AG04449 (cell line): ENCODE measurements at regions not wholly inside any gene's neighbourhood (a gene's known extent, or its start where the extent isn't known, plus 50 kb on each side); places are given as distances from the start of the nearest gene placed in this dataset.
"Not testable (repeated sequence)": the region's sequence is repeated elsewhere in the genome, so short reads cannot be mapped to it uniquely, and the experiment has no call there.

Source experiments
- CTCF ChIA-PET: fragments of 350-600 bp; formaldehyde crosslinking; extraction: SDS; loops from one replicate; lab custom pipeline; 2021; ENCODE audit warnings: antibody characterized with exemption; lab: Yijun Ruan, JAX
- POLR2A ChIA-PET: fragments of 400-600, 350-600 bp; formaldehyde crosslinking; extraction: SDS; loops from one replicate; lab custom pipeline; 2020; ENCODE audit warnings: antibody characterized with exemption, inconsistent platforms; lab: Yijun Ruan, JAX
- DNase-seq: peaks from one replicate; pipeline ENCODE4 v3.0.0-alpha.2; 2010; ENCODE audit warnings: low read depth, low spot score
- H3K4me3 ChIP-seq: 2 replicates; pipeline ENCODE4 v1.5.1; 2011; ENCODE audit warnings: low read depth, mild to moderate bottlenecking, control low read depth, low read length
- TF ChIP-seq, protein P1 (sequence below): IDR thresholded peaks from one replicate; pipeline ENCODE4 v1.5.1; 2011; ENCODE audit warnings: mild to moderate bottlenecking, moderate library complexity, low read length, control low read depth, inconsistent platforms; ENCODE audit not compliant: insufficient read depth; ENCODE audit errors: missing control alignments

DNA sequence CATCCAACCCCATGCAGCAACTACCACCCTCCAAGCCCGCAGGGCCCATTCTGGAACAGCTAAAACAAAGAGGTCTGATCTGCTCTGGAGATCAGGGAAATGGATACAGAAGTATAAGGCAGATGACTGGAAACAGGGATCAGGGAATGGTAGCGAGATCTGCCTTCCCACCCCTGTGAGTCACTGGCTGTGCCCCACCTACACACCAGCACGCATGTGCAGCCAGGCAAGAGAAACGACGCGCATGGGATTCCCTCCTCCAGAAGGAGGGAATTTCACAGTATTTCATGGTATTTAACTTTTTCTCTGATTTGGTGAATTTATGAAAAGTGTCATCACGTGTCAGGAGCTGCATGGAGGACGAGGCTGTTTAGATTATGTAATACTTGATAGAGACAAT is 116.7 kb downstream of the ARRDC4 start:
- CTCF ChIA-PET: interaction anchor here (2.1 to 2.2 kb wide), 2 partner anchors 101 to 170 kb away, joined by 8 to 9 read pairs; no protein-coding TSS in a partner anchor
- POLR2A ChIA-PET: no interaction called here
- TF ChIP-seq, protein P1, sequence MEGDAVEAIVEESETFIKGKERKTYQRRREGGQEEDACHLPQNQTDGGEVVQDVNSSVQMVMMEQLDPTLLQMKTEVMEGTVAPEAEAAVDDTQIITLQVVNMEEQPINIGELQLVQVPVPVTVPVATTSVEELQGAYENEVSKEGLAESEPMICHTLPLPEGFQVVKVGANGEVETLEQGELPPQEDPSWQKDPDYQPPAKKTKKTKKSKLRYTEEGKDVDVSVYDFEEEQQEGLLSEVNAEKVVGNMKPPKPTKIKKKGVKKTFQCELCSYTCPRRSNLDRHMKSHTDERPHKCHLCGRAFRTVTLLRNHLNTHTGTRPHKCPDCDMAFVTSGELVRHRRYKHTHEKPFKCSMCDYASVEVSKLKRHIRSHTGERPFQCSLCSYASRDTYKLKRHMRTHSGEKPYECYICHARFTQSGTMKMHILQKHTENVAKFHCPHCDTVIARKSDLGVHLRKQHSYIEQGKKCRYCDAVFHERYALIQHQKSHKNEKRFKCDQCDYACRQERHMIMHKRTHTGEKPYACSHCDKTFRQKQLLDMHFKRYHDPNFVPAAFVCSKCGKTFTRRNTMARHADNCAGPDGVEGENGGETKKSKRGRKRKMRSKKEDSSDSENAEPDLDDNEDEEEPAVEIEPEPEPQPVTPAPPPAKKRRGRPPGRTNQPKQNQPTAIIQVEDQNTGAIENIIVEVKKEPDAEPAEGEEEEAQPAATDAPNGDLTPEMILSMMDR: no peak
- DNase-seq: no peak
- H3K4me3 ChIP-seq: no peak overlapping the region

DNA sequence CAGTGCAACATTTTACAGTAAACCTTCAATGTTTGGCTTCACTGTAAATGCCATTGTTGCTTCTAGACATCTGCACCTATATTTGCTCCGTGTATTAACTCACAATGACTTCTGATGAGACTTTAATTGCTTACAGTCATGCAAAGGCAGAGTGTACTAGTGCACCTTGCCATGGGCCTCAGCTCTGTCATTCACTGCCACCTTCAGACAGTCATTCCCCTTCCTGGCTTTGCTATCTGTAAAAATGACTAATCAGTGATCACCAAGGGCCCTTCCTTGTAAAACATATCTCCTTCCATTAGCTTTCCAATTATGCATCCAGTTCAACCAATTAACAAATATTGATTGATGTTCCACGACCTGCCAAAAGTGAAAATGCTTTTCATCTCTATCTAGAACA is 120.3 kb downstream of the ARRDC4 start:
- CTCF ChIA-PET: interaction anchor here (1.3 to 7.9 kb wide), 5 partner anchors 97 to 177 kb away, joined by 4 to 62 read pairs (median 5); no protein-coding TSS in a partner anchor
- DNase-seq: no peak
- H3K4me3 ChIP-seq: no peak overlapping the region
- POLR2A ChIA-PET: no interaction called here
- TF ChIP-seq, protein P1: no peak

DNA sequence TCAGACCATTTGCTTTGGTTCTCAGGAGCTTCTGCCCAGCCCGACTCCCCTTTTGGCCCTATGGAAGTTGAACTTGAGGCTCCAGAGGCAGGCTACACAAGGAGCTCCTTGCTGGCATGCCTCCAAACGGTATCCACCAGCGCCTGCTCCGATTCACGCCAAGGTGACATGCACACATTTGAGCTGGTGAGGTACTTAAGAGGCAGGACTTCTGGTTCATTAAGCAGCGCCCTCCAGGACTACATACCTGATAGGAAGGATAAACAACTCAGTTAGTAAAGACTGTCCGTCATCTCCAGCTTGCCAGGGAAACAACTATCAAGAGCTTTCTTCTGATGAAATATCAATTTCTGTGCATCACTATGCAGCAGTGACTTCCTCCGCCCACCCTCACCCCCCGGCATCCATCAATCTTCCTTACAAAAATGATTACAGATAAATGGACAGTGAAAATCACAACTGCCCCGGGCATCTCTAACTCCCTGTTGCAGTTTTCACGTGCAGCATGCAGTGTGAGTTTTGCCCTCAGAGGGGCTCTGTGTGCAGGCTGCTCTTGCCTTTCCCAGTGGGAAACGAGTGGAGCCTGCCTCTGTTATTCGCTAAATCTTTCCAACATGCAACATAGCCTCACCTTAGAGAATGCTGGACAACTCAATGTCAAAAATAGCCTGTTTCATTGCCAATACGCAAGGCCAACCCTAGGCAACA is 122.9 kb downstream of the ARRDC4 start:
- POLR2A ChIA-PET: no interaction called here
- CTCF ChIA-PET: interaction anchor here (0.9 to 7.9 kb wide), 8 partner anchors 15 to 184 kb away, joined by 3 to 62 read pairs (median 11); no protein-coding TSS in a partner anchor

DNA sequence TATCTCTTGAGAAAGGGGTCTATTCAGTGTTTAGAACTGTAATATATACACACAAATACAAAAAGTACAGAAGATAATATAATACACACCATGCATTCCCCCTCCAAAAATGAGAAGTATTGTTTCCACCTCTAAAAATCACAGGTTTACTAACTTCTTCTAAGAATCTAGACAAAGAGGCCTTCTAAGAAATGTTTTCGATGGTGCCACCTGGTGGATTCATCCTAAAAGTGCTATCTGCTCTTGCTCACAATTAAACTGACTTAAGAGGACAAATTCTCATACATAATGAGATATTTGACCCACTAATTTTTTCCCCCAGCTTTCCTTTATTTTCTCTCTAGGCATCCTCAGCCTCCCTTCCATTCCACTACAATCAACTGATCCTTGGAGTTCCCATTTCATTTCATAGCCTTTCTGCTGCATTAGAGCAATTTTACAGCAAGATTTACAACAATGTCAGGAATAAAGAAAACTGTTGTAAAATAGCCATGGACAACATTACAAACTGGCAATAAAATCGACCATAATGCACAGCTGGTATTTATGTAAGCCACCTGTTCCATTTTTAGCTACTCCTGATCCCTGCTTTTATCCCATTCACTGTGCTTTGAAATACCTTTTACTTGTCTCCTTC is 124.6 kb downstream of the ARRDC4 start:
- H3K4me3 ChIP-seq: no peak overlapping the region
- TF ChIP-seq, protein P1: peak; percentile 43
- no peak for DNase-seq
- ChIA-PET POLR2A (no interaction called here), CTCF (interaction anchor here (0.7 to 7.9 kb wide), 14 partner anchors 9 to 186 kb away, joined by 3 to 62 read pairs (median 4); no protein-coding TSS in a partner anchor)

More for the DNA sequence above, 122.9 kb downstream of the ARRDC4 start:
- no peak for DNase-seq
- no peak overlapping the region for H3K4me3 ChIP-seq
- TF ChIP-seq, protein P1: no peak

DNA sequence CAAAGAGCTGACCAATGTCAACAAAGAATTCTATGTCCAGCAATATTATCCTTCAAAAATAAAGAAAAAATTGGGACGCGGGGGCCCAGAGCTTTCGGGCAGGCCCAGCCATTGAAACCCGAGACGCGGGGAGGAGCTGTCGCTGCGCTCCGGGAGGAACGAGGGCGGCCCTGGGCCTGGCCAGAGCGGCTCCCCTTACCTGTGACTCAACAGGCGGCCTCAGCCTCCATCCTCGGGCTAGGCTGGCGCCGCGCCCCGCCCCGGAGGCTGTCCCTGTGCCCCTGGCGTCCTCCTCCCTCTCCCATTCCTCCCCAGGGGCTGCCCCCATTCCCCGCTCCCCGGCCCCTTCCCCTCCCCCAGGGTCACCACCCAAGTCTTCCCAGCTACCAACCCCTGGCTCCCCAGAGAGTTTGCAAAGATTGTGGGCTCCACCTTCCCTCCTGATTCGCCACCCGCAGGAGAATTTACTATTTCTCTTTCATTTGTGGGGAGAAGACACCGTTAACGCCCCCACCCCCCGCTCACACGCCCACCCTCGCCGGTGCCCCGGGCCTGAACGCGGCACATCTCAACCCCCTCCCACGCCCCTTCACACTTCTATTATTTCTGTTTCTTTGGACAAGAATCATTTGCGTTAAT is 127.9 kb downstream of the ARRDC4 start:
- POLR2A ChIA-PET, DNase-seq, H3K4me3 ChIP-seq: not testable (repeated sequence)
- CTCF ChIA-PET: interaction anchor here (1.0 to 7.9 kb wide), 7 partner anchors 9 to 189 kb away, joined by 3 to 62 read pairs (median 12); no protein-coding TSS in a partner anchor

DNA sequence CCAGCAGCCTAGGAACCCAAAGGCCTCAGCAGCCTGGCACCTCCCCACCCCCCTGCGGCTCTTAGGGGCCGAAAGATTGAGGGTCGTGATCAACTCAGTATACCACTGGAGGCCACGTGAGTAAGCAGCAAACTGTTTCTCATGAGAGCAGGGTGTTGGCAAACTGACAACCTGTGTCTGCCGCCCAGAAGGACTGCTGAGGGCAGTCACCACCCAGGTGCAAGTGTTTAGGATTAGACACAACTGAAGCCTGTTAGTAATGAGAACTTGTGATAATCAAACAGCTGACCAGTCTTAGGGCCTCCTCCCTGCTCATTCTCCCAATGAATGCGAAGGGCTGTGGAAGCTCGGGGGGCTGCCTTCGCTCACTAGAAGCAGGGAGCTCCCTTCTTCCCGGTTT is 128.8 kb downstream of the ARRDC4 start:
- CTCF ChIA-PET, POLR2A ChIA-PET, DNase-seq, H3K4me3 ChIP-seq: not testable (repeated sequence)

DNA sequence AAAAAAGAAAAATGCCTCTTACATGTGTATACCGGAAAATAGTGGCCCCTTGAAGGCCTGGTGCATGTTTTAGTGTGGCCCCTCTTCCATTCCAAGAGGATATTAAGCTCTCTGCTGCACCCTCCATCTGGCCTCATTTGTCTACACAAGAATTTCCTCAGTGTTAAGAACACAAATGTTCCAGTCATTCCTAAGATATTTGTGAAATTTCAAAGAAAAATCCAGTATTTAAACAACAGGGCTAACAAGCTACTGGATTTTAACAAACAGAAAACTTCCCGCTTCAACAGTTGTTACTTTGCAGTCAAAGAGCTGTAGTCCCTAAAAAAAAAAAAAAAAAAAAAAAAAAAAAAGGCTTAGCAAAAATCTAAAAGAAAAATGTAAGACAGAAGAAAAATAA is 137.5 kb downstream of the ARRDC4 start:
- POLR2A ChIA-PET, H3K4me3 ChIP-seq, DNase-seq: not testable (repeated sequence)
- CTCF ChIA-PET: interaction anchor here (0.6 to 1.3 kb wide), 2 partner anchors 14 to 27 kb away, joined by 3 read pairs; no protein-coding TSS in a partner anchor

DNA sequence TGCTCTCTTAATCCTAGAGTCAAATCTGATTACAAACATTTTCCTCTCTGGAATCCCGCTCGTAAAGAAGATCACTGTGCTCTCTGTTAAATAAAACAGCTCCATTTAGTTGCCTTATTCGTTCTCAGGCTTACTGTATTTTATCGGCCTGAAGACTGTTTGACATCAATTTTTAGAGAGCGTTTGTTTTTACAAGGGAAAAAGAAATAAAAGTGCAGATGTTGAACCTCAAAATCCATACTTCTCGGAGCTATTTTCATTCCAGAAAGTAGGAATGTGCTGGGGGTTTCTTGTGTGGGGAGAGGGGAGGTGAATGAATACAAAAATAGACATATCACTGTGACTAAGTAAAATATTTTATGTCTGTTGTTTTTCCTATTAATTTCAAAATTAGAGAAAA is 140.1 kb downstream of the ARRDC4 start:
- DNase-seq, H3K4me3 ChIP-seq, POLR2A ChIA-PET: not testable (repeated sequence)
- CTCF ChIA-PET: interaction anchor here (1.8 kb wide), 1 partner anchor 15 kb away, joined by 5 read pairs; no protein-coding TSS in a partner anchor
